UCSD-AML1 (cell line): ENCODE measurements at regions not wholly inside any gene's neighbourhood (a gene's known extent, or its start where the extent isn't known, plus 50 kb on each side); places are given as distances from the start of the nearest gene placed in this dataset.
"Not testable (repeated sequence)": the region's sequence is repeated elsewhere in the genome, so short reads cannot be mapped to it uniquely, and the experiment has no call there.

ENCODE experiments used
- DNase-seq: peaks from one replicate; lab custom pipeline; 2025; ENCODE audit not compliant: unreplicated experiment; lab: John Stamatoyannopoulos, UW

GRCh38 chr1:67528141-67528540 is 97.9 kb upstream of the SERBP1 start:
- no peak for DNase-seq

GRCh38 chr1:67530071-67530470 is 99.9 kb upstream of the SERBP1 start:
- DNase-seq, result no peak

- peak; percentile 14 for DNase-seq
These were observed 102.4 kb upstream of the SERBP1 start for GRCh38 chr1:67532452-67533216.

GRCh38 chr1:67534627-67535065 is 104.4 kb upstream of the SERBP1 start:
- DNase-seq, result peak; percentile 21

- peak; percentile 79 for DNase-seq
These were observed 105.3 kb upstream of the SERBP1 start for GRCh38 chr1:67535474-67535873.

GRCh38 chr1:67536957-67537666 is 106.9 kb upstream of the SERBP1 start:
- DNase-seq, result no peak

GRCh38 chr1:67537667-67538018 is 107.4 kb upstream of the SERBP1 start:
- no peak for DNase-seq

GRCh38 chr1:67540025-67540732 is 110.0 kb upstream of the SERBP1 start:
- no peak for DNase-seq

GRCh38 chr1:67540733-67541125 is 110.5 kb upstream of the SERBP1 start:
- DNase-seq, result no peak

- no peak for DNase-seq
These were observed 112.5 kb upstream of the SERBP1 start for GRCh38 chr1:67542747-67543146.

GRCh38 chr1:67544921-67545320 is 114.7 kb upstream of the SERBP1 start:
- DNase-seq, result no peak

- no peak for DNase-seq
These were observed 115.2 kb upstream of the SERBP1 start for GRCh38 chr1:67545364-67545763.

- DNase-seq, result no peak
These were observed 121.2 kb upstream of the SERBP1 start for GRCh38 chr1:67551375-67551774.

- no peak for DNase-seq
These were observed 122.1 kb upstream of the SERBP1 start for GRCh38 chr1:67552336-67552759.

- DNase-seq, result not testable (repeated sequence)
These were observed 124.0 kb upstream of the SERBP1 start for GRCh38 chr1:67554204-67554603.

- no peak for DNase-seq
These were observed 125.5 kb upstream of the SERBP1 start for GRCh38 chr1:67555461-67556296.

- no peak for DNase-seq
These were observed 126.2 kb upstream of the SERBP1 start for GRCh38 chr1:67556297-67556900.

- peak; percentile 47 for DNase-seq
These were observed 127.1 kb upstream of the GADD45A start for GRCh38 chr1:67557696-67558448.

- DNase-seq, result no peak
These were observed 126.4 kb upstream of the GADD45A start for GRCh38 chr1:67558449-67559193.
